IMR-90 (cell line): ENCODE measurements at regions not wholly inside any gene's neighbourhood (a gene's known extent, or its start where the extent isn't known, plus 50 kb on each side); places are given as distances from the start of the nearest gene placed in this dataset.

Experiments used
- ATAC-seq: fragments of 200-7000 bp; cut with Tn5 transposase; 2 replicates; pipeline ENCODE4 v1.9.1; 2020; ENCODE audit warnings: low read depth, mild to moderate bottlenecking, moderate library complexity
- BruUV-seq: library from RNA; stranded (reverse); fragments of 400-500 nt; replicated peaks from 2 replicates; lab custom pipeline; 2021; lab: Mats Ljungman, UMichigan
- CTCF ChIA-PET: fragments of 300-600 bp; formaldehyde crosslinking; extraction: SDS; loops from one replicate; lab custom pipeline; 2021; ENCODE audit warnings: antibody characterized with exemption; lab: Yijun Ruan, JAX
- POLR2A ChIA-PET: fragments of 300-600 bp; sonication (Branson Sonifier 250); formaldehyde crosslinking; loops from one replicate; lab custom pipeline; 2022; ENCODE audit warnings: antibody characterized with exemption; ENCODE audit not compliant: unreplicated experiment; lab: Charles Lee
- DNase-seq: peaks from one replicate; pipeline ENCODE4 v3.0.0; 2013
- H2AFZ ChIP-seq: replicated peaks from 2 replicates; pipeline ENCODE3; 2013; ENCODE audit warnings: low read length, mild to moderate bottlenecking; ENCODE audit not compliant: poor library complexity
- H2AK5ac ChIP-seq: 2 replicates; pipeline ENCODE4 v1.6.1; 2013; ENCODE audit warnings: low read depth, low read length, inconsistent platforms
- H2AK9ac ChIP-seq: replicated peaks from 2 replicates; pipeline ENCODE3; 2013; ENCODE audit warnings: mild to moderate bottlenecking, low read depth, low read length, moderate library complexity; ENCODE audit not compliant: poor library complexity
- H2BK120ac ChIP-seq: 2 replicates; pipeline ENCODE4 v1.6.1; 2013; ENCODE audit warnings: low read depth, low read length, inconsistent platforms
- H2BK15ac ChIP-seq: 3 replicates; pipeline ENCODE4 v1.6.1; 2013; ENCODE audit warnings: low read depth, low read length, inconsistent platforms
- H2BK20ac ChIP-seq: 2 replicates; pipeline ENCODE4 v1.6.1; 2013; ENCODE audit warnings: low read depth, mild to moderate bottlenecking, inconsistent platforms, low read length, moderate library complexity
- H2BK5ac ChIP-seq: 2 replicates; pipeline ENCODE4 v1.6.1; 2013; ENCODE audit warnings: mild to moderate bottlenecking, low read depth, low read length, inconsistent platforms; ENCODE audit not compliant: poor library complexity, severe bottlenecking
- H3K14ac ChIP-seq: replicated peaks from 2 replicates; pipeline ENCODE4 v1.6.1; 2013; ENCODE audit warnings: low read depth, low read length, inconsistent platforms
- H3K18ac ChIP-seq: 2 replicates; pipeline ENCODE4 v1.6.1; 2013; ENCODE audit warnings: low read depth, low read length, control low read depth
- H3K23ac ChIP-seq: 2 replicates; pipeline ENCODE4 v1.6.1; 2013; ENCODE audit warnings: low read depth, low read length, inconsistent platforms
- H3K27ac ChIP-seq: 2 replicates; pipeline ENCODE4 v1.5.1; 2013; ENCODE audit warnings: mild to moderate bottlenecking, control low read depth, low read length; ENCODE audit not compliant: insufficient read depth
- H3K27me3 ChIP-seq: 2 replicates; pipeline ENCODE4 v1.6.1; 2013; ENCODE audit warnings: low read length; ENCODE audit not compliant: control insufficient read depth, insufficient read depth
- H3K36me3 ChIP-seq: 2 replicates; pipeline ENCODE4 v1.6.1; 2013; ENCODE audit warnings: low read length, mixed read lengths; ENCODE audit not compliant: control insufficient read depth, insufficient read depth
- H3K4ac ChIP-seq: 2 replicates; pipeline ENCODE4 v1.6.1; 2013; ENCODE audit warnings: low read depth, low read length, inconsistent platforms
- H3K4me1 ChIP-seq: 2 replicates; pipeline ENCODE4 v1.6.1; 2013; ENCODE audit warnings: low read length, mixed read lengths; ENCODE audit not compliant: control insufficient read depth, insufficient read depth
- H3K4me2 ChIP-seq: 2 replicates; pipeline ENCODE4 v1.6.1; 2013; ENCODE audit warnings: low read depth, mild to moderate bottlenecking, control low read depth, low read length, moderate library complexity
- H3K4me3 ChIP-seq: 2 replicates; pipeline ENCODE4 v1.5.1; 2013; ENCODE audit warnings: low read depth, mild to moderate bottlenecking, control low read depth, low read length, moderate library complexity; ENCODE audit not compliant: insufficient read depth
- H3K56ac ChIP-seq: 2 replicates; pipeline ENCODE4 v1.6.1; 2013; ENCODE audit warnings: low read length, inconsistent platforms; ENCODE audit not compliant: insufficient read depth; ENCODE audit errors: extremely low read depth
- H3K79me1 ChIP-seq, 2 experiments: 2 replicates each; pipeline ENCODE4 v1.6.1; 2013; ENCODE audit warnings: low read length in 2 of 2, inconsistent platforms in 1 of 2, low read depth in 1 of 2
- H3K9ac ChIP-seq: 2 replicates; pipeline ENCODE4 v1.6.1; 2013; ENCODE audit warnings: low read depth, low read length, control low read depth
- H3K9me1 ChIP-seq: 2 replicates; pipeline ENCODE4 v1.6.1; 2013; ENCODE audit warnings: low read length, inconsistent platforms; ENCODE audit not compliant: insufficient read depth
- H3K9me3 ChIP-seq: 2 replicates; pipeline ENCODE4 v1.6.1; 2013; ENCODE audit warnings: low read length; ENCODE audit not compliant: control insufficient read depth, insufficient read depth
- H4K20me1 ChIP-seq: 2 replicates; pipeline ENCODE4 v1.6.1; 2013; ENCODE audit warnings: low read length, inconsistent platforms; ENCODE audit not compliant: insufficient read depth
- H4K5ac ChIP-seq: 2 replicates; pipeline ENCODE4 v1.6.1; 2013; ENCODE audit warnings: mild to moderate bottlenecking, low read depth, low read length, control low read depth
- H4K8ac ChIP-seq, 2 experiments: 2 replicates each; pipeline ENCODE4 v1.6.1; 2013; ENCODE audit warnings: low read depth in 2 of 2, low read length in 2 of 2, control low read depth in 1 of 2, inconsistent platforms in 1 of 2
- H4K91ac ChIP-seq: 2 replicates; pipeline ENCODE4 v1.6.1; 2013; ENCODE audit warnings: low read depth, low read length, inconsistent platforms; ENCODE audit not compliant: insufficient read depth
- BHLHE40 ChIP-seq: fragments of 150-350 bp; IDR thresholded peaks from 2 replicates; pipeline ENCODE4 v1.6.1; 2016; ENCODE audit warnings: mild to moderate bottlenecking, low read depth, low read length
- CEBPB ChIP-seq: IDR thresholded peaks from 2 replicates; pipeline ENCODE4 v1.6.1; 2012; ENCODE audit warnings: low read depth, low read length, improper control_type of control experiment
- CHD1 ChIP-seq: IDR thresholded peaks from 2 replicates; pipeline ENCODE4 v1.6.1; 2012; ENCODE audit warnings: low read depth, low read length, improper control_type of control experiment
- FOS ChIP-seq: fragments of 150-350 bp; IDR thresholded peaks from 2 replicates; pipeline ENCODE4 v1.6.1; 2016; ENCODE audit warnings: low read depth, low read length
- MAFK ChIP-seq: IDR thresholded peaks from 2 replicates; pipeline ENCODE4 v1.6.1; 2012; ENCODE audit warnings: low read depth, low read length, improper control_type of control experiment
- MAZ ChIP-seq: IDR thresholded peaks from 2 replicates; pipeline ENCODE4 v1.6.1; 2012; ENCODE audit warnings: low read depth, mild to moderate bottlenecking, low read length, improper control_type of control experiment, moderate library complexity, borderline replicate concordance
- MXI1 ChIP-seq: IDR thresholded peaks from 2 replicates; pipeline ENCODE4 v1.6.1; 2012; ENCODE audit warnings: low read depth, mild to moderate bottlenecking, low read length, moderate library complexity, borderline replicate concordance
- NFE2L2 ChIP-seq: fragments of 150-350 bp; IDR thresholded peaks from 2 replicates; pipeline ENCODE4 v1.6.1; 2016; ENCODE audit warnings: low read depth, mild to moderate bottlenecking, low read length
- POLR2A ChIP-seq: IDR thresholded peaks from 2 replicates; pipeline ENCODE4 v1.6.1; 2012; ENCODE audit warnings: mild to moderate bottlenecking, low read depth, low read length
- RAD21 ChIP-seq: IDR thresholded peaks from 2 replicates; pipeline ENCODE4 v1.6.1; 2012; ENCODE audit warnings: low read length, improper control_type of control experiment
- RCOR1 ChIP-seq: IDR thresholded peaks from 2 replicates; pipeline ENCODE4 v1.6.1; 2012; ENCODE audit warnings: mild to moderate bottlenecking, low read length, improper control_type of control experiment; ENCODE audit not compliant: insufficient replicate concordance
- RFX5 ChIP-seq: IDR thresholded peaks from 2 replicates; pipeline ENCODE4 v1.8.0; 2012; ENCODE audit warnings: low read depth, mild to moderate bottlenecking, low read length, moderate library complexity
- SMC3 ChIP-seq: fragments of 150-350 bp; IDR thresholded peaks from 2 replicates; pipeline ENCODE4 v1.6.1; 2016; ENCODE audit warnings: low read depth, mild to moderate bottlenecking, antibody characterized with exemption, low read length, moderate library complexity
- WGBS, 2 experiments: methylation state at CpG; one replicate each; pipeline versions ENCODE4 v1.1.5 to v1.1.7; 2013; ENCODE audit warnings: missing lambda C conversion rate in 2 of 2; ENCODE audit not compliant: insufficient read length in 1 of 2; ENCODE audit errors: extremely low coverage in 2 of 2; 5-methylcytosine and 5-hydroxymethylcytosine counted together
- dilution Hi-C: fragments of 300-500 bp; cut with HindIII; formaldehyde crosslinking; loops from one replicate; pipeline ENCODE4 v1.14.3; 2018; ENCODE audit warnings: low sequenced_read_pairs; ENCODE audit not compliant: unreplicated experiment
- in situ Hi-C: fragments of 300-500 bp; cut with MboI; formaldehyde crosslinking; loops from 3 replicates; pipeline ENCODE4 v1.14.3; 2019; ENCODE audit warnings: low sequenced_read_pairs, inconsistent platforms, mixed read lengths
- intact Hi-C: fragments of 100-400 bp; cut with micrococcal nuclease; formaldehyde crosslinking; loops from 2 replicates; pipeline ENCODE4 v1.10.0; 2022
- TF ChIP-seq, protein P1 (sequence below): fragments of 150-350 bp; IDR thresholded peaks from 2 replicates; pipeline ENCODE4 v1.6.1; 2017; ENCODE audit warnings: mild to moderate bottlenecking, antibody characterized with exemption, low read length, low read depth
- TF ChIP-seq, protein P2 (sequence below): fragments of 150-350 bp; IDR thresholded peaks from 2 replicates; pipeline ENCODE4 v1.6.1; 2016; ENCODE audit warnings: low read depth, mild to moderate bottlenecking, low read length, moderate library complexity, borderline replicate concordance
- TF ChIP-seq, protein P3 (sequence below): conservative IDR thresholded peaks from 2 replicates; pipeline ENCODE4 v1.5.1; 2012; ENCODE audit warnings: mild to moderate bottlenecking, low read depth, low read length, improper control_type of control experiment

DNA sequence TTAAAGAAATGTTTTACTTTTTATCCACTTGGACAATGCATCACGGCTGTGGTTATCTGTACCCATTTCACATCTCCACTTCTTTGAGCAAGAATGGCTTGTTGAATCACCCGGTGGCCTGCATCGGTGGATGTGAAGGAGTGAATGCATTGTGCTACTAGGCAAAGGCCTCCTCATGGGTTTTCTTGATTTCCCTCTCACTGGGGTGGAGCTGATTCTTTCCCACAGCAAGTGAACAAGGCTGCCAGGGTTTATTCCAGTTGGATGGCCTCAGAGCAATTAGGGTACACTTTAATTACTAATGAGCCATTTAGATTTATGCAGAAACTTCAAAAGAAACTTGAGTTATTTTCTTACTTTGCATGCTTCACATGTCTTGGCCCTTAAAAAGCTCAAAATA, 387.1 kb downstream of the RND3 start:
- Histone ChIP-seq H2AK5ac (no peak overlapping the region), H2BK15ac (no peak overlapping the region), H2BK5ac (no peak overlapping the region), H2AK9ac (no peak overlapping the region), H2AFZ (no peak overlapping the region), H3K9me3 (no peaks in the 10 kb centered on the region; the same call in 1 of the 2 replicates), H3K27ac (no peak overlapping the region), H3K79me1 (no peaks in the 10 kb centered on the region), H3K4me2 (no peak overlapping the region), H3K56ac (no peak overlapping the region), H3K4ac (no peak overlapping the region), H2BK120ac (no peak overlapping the region), H4K8ac (no peak overlapping the region), H4K91ac (no peak overlapping the region), H4K5ac (no peak overlapping the region), H3K9me1 (0 out of 2 replicates have a peak, but pooled peaks cover 3% of the 10 kb centered on the region), H3K18ac (no peak overlapping the region), H3K23ac (no peak overlapping the region), H4K20me1 (no peaks in the 10 kb centered on the region), H2BK20ac (no peak overlapping the region), H3K4me3 (no peak overlapping the region), H3K14ac (no peak overlapping the region), H3K36me3 (no peaks in the 10 kb centered on the region), H3K4me1 (peaks cover 4% of the 10 kb centered on the region; the same call in 1 of the 2 replicates), H3K27me3 (no peaks in the 10 kb centered on the region), H3K9ac (no peak overlapping the region)
- intact Hi-C loops (no loop called here), in situ Hi-C loops (no loop called here), dilution Hi-C loops (no loop called here)
- no TSS peak for BruUV-seq
- DNase-seq (no peak), ATAC-seq (no peak)
- POLR2A ChIA-PET, result no interaction called here
- TF ChIP-seq RFX5 (no peak), MAFK (no peak), BHLHE40 (no peak), RAD21 (no peak), NFE2L2 (no peak), MXI1 (no peak), CEBPB (no peak), MAZ (no peak), POLR2A (no peak), CHD1 (no peak), RCOR1 (no peak), FOS (no peak), SMC3 (no peak)
- TF ChIP-seq, protein P1, sequence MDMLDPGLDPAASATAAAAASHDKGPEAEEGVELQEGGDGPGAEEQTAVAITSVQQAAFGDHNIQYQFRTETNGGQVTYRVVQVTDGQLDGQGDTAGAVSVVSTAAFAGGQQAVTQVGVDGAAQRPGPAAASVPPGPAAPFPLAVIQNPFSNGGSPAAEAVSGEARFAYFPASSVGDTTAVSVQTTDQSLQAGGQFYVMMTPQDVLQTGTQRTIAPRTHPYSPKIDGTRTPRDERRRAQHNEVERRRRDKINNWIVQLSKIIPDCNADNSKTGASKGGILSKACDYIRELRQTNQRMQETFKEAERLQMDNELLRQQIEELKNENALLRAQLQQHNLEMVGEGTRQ, result no peak
- TF ChIP-seq, protein P2, sequence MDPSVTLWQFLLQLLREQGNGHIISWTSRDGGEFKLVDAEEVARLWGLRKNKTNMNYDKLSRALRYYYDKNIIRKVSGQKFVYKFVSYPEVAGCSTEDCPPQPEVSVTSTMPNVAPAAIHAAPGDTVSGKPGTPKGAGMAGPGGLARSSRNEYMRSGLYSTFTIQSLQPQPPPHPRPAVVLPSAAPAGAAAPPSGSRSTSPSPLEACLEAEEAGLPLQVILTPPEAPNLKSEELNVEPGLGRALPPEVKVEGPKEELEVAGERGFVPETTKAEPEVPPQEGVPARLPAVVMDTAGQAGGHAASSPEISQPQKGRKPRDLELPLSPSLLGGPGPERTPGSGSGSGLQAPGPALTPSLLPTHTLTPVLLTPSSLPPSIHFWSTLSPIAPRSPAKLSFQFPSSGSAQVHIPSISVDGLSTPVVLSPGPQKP, result no peak
- TF ChIP-seq, protein P3, sequence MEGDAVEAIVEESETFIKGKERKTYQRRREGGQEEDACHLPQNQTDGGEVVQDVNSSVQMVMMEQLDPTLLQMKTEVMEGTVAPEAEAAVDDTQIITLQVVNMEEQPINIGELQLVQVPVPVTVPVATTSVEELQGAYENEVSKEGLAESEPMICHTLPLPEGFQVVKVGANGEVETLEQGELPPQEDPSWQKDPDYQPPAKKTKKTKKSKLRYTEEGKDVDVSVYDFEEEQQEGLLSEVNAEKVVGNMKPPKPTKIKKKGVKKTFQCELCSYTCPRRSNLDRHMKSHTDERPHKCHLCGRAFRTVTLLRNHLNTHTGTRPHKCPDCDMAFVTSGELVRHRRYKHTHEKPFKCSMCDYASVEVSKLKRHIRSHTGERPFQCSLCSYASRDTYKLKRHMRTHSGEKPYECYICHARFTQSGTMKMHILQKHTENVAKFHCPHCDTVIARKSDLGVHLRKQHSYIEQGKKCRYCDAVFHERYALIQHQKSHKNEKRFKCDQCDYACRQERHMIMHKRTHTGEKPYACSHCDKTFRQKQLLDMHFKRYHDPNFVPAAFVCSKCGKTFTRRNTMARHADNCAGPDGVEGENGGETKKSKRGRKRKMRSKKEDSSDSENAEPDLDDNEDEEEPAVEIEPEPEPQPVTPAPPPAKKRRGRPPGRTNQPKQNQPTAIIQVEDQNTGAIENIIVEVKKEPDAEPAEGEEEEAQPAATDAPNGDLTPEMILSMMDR, result no peak
- no CpG with 5 or more reads among the region's 3 CpGs for whole genome bisulfite sequencing, 2 experiments
- CTCF ChIA-PET, result no interaction called here
